ENCODE measurements at regions not wholly inside any gene's neighbourhood (a gene's known extent, or its start where the extent isn't known, plus 50 kb on each side); places are given as distances from the start of the nearest gene placed in this dataset.

DNA sequence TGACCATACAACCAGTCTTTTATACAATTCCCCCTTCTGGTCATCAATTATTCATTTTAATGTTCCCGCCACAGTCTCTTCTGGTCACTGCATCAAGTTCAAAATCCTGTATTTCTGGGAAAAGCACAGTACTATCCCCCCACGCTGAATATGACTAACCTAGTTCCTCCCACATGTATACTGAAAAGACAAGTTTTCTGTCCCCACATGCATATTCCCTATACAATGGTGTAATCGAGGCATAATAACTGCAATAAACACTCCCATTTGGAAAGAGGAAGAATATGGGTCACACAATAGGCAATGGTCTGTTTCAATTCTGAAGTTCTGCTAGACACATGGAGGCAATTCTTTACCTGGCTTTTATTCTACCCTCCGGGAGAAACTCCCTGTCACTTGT lies 344.9 kb downstream of the EFNA5 start:
- no peak for DNase-seq

DNA sequence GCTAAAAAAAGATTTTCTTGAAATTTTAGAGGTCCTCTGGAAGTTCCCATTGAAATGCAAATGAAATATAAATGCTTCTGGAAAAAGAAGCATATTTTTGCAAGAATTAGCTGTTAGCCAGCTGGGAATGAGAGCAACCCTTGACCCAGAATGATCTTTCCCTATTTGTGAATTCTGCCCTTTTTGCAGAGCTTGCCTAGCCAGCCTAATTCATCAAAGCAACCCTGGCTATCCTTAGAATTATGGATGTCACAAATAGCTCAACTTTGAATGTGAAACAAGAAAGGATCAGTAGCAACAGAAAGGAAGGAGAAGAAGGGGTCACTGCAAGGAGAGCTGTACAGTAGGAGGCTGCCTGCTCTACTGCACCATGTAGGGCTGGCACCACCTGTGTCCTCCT lies 345.9 kb downstream of the EFNA5 start:
- DNase-seq: no peak

DNA sequence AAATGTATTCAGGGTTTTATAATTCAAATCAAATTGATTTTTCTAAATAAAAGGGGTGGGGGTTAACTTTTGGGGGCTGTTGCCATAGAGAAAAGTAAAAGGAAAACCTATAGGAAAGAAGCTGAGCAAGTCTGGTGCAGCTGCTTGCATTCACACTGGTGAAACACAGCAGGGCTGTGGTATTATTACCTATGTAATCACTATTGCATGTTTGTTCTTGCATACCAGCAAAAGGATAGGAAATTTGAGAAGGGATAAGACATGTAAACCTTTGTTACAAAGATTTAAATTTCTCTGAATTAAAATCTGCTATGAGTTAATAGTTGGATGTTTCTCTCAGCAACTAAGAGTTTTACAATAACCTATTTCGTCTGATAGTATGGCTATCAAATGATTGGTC lies 346.7 kb downstream of the EFNA5 start:
- DNase-seq: no peak

DNA sequence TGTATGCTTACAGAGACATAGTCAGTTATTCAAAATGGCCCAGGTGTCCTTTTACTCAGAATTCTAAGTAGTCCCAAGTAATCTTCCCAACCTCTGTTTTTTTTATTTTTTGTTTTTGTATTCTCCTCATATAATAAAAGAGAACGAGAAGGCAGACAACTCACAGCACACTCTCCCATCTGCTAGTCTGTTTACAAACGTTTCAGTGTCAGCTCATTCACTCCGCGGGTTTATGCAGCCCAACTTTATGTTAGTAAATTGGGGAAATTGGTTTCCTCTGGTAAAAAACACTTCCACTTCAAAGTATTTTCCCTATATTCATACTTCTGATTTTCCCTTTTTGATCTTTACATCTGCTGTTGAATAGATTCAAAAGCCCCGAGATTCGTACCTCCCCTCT lies 347.2 kb downstream of the EFNA5 start:
- DNase-seq: no peak

DNA sequence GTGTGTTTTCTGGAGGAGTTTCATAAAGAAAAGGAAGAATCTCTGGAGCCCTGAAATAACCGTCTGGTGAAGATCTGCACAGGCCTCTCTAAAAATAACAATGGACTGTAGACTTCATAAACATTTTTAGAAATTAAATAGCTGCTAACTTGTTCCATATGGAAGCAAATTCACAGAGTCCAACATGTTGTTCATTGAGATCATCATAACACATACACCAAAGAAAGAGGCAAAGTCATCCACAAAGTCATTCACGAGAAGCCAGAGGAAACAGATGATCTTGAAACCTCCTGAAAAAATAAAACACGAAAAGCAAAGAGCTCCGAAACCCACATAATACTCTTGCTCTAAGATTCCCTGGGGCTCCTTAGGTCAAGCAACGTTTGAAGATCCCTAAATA lies 347.8 kb downstream of the EFNA5 start:
- DNase-seq: no peak

DNA sequence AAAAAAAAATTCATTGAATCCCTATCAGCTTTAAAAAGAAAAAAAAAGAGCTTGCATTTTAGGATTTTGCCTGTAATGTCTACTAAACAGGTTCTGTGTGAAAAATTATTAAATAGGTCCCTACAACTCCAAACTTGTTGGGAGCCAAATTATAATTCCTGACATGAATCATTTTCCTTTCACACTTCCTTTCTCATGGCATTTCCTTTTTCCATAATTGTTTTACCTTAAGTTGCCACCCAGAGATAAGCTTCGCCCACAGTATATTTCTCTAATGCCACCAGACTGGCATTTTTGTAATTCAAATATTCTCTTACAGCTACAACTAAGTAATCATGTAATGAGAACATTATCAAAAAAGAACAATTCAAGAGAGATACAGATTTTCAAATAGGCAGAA lies 348.8 kb downstream of the EFNA5 start:
- DNase-seq: no peak

DNA sequence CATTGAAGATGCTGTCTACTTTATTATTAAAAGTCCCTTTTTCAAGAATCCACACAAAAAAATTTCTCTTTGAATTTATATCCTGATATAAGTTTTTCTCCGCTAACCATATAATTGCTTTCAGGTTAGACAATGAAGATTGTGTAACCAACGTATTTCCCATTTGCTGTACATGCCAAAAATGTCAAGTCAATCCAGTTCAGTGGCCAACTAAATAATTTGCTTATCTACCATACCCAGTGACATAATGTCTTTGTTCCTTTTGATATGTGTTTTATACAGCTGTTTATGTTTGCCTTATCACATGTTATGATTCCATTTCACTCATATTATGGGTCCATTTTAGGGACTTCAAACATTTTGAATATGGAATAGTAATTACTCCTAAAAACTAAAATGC lies 349.9 kb downstream of the EFNA5 start:
- DNase-seq: no peak

DNA sequence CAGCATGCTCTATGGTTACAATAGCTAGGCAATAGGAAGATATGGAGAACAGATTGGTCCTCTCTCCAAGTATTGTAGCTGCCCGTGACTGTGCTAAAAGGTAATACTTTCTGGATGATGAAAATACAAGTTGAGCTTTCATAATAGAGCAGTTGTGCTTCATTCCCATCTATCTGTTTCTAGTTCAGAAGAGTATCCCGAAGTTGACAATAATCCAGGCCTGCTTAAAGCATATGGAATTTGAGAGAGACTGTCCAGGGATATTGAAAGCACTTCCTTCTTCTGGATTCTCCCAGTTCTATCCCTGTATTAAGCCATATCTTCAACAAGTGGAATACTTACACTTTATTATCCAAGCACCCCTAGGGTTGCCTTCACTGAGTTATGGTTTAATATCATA lies 350.4 kb downstream of the EFNA5 start:
- no peak for DNase-seq

DNA sequence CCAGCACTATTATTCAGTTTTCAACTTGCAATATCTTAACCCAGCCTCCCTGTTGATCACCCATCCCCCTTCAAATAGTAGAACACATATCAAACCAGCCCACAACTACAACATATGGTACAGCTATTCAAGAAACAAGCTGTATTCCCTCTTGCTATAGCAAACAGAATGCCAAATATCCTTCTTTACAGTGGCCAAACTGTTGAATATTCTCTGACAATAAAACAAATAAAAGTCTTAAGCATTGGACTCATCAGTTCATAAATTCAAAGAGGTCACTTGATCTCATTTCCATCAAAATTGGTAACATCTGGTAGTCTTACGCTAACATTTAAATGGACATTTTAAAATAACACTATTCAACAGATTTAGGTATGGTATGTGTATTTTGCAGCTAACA lies 350.8 kb downstream of the EFNA5 start:
- no peak for DNase-seq

DNA sequence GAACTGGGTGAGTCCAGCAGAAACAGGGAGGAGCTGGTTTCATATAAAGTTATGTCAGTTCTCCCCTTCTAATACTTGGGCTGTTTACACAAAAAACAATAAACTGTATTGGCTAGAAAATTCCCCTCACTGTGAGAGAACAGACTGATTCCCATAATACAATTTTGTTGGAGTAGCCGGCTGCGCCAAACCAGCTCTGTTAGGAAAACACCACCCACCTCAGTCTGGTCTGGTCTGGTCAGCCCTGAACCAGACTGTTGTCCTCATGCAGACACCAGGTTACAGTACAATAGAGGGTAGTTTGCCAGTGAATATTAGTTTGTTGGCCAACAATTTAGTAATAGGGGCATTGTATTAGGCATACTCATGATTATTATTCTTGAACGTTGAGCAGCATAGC lies 356.4 kb downstream of the EFNA5 start:
- no peak for DNase-seq

DNA sequence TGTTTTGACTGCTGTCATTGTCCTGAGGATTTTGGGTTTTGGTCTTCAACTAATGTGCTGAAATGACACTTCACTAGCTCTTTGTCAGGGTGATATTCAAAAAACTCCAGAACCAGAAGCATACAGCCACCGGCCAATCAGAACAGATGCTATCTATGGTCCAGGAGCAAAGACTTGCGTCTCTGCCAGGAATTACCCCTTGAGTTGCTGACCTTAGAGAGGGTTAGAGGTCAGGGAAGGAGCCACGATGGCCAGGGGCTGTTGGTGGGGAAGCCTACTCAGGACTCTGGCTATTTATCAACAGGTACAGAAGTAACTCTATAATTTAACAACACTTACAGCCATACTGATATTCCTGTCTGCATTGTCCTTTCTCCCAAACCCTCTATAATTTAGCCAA lies 356.8 kb downstream of the EFNA5 start:
- no peak for DNase-seq

DNA sequence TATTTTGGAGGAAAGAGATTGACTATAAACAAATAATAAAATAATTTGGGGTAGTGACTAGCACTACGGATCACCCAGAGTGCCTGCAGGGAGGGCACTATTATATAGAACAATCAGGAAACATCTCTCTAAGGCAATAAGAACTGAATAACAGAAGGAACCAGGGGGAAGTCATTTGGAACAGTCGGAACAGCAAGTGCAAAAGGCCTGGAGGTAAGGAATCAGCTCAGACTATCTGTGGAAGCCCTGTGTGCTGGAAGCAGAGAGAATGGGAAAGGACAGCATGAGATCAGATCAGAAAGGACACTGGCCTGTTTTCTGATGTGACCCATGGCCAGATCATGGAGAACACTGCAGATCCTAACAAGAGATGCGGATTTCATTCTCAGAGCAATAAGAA lies 357.6 kb downstream of the EFNA5 start:
- DNase-seq: no peak

DNA sequence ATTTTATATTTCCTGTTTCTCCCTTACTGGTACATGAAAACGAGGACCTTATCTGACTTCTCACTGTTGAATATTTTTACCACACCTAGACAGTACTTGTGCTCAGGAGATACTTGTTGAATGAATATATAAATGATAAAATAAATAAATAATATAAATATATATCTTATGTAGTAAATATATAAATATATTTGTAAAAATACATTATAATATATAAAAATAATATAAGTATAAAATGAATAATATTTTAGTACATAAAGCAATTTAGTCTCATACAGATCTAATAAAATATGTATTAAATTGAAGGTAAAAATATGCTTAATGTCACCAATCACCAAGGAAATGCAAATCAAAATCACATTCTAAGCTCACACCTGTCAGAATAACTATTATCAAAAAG lies 360.6 kb downstream of the EFNA5 start:
- DNase-seq: no peak

DNA sequence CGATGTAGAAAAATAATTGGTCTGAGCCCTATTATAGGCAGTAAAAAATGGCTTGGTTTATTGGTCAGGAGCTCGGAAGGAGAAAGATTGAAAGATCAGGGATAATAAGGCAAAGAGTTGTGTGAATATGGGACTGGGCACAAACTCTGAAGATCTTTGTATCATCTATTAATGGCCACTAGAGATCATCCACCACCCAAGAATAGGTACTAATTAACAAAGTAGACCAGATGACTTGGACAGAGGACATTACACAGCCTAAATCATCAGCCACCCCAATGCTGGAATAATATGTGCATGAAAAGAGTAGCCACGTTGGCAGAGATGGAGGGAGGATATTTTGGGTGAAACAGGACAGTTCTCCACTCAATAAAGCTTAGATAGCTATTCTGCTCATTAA lies 364.1 kb downstream of the EFNA5 start:
- no peak for DNase-seq

DNA sequence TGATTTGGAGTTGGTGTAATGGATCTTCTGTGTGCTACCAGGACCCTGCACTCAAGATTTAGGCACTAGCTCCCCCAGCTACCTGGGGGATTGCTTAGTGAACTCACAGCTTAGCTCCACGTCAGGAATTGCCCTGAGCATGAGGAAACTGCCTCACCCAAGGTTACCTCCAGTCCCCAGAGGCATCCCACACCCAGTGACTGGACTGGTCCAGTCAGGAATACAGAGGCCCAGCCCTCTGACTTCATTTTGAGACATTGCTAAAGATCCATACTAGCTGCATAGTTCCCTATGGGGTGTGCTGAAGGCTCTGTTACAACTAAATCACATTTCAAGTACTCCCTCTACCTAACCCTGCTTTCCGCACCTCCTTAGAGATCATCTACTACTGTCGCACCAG lies 364.7 kb downstream of the EFNA5 start:
- DNase-seq: no peak

DNA sequence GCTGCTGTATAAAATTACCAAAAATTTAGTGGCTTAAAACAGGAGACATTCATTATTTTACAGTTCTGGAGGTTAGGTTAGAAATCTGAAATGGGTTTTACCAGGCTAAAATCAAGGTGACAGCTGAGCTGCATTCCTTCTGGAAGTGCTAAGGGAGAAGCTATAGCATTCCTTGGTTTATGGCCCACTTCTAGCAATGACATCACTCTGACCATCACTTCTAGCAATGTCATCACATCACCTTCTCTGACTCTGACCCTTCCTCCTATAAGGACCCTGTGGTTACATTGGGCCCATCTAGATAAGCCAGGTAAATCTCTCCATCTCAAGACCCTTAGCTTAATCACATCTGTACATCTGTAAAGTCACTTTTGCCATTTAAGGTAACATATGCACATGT lies 366.1 kb downstream of the EFNA5 start:
- DNase-seq: no peak

DNA sequence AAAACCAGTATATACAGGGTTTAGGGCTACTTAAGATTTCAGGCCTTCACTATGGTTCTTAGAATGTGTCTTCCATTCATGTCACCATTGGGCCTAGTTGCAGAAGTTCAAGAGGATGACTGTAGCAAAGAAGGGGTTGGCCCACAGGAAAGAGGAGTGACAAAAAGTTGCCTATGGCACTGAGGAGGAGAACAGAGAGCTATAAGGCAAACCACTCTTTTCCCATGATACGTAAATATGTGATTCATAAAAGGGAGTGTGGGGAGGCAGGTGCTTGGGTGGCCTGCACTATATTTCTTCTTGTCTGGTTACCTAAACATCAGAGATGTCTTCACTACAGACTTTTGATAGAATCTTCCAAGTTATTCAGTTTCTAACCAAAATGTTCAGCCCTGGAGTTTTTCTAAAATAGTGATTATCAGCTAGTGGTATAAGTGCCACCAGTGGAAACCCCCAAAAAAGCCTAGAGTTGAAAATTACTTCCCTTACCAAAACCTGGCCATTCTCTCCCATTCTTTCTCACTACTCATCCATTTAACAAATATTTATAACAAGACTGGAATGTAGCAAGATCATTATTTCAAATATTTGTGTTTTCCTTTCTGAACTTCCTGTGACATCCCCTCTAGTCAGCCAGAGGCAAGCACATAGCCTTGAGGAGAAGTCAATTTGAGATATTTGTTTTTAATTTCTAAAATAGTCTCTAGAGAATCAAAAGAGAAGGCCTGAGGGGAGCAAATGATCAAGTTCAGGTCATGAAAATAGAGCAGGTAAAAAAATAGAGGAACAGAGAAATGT lies 367.4 kb downstream of the EFNA5 start:
- DNase-seq: no peak

DNA sequence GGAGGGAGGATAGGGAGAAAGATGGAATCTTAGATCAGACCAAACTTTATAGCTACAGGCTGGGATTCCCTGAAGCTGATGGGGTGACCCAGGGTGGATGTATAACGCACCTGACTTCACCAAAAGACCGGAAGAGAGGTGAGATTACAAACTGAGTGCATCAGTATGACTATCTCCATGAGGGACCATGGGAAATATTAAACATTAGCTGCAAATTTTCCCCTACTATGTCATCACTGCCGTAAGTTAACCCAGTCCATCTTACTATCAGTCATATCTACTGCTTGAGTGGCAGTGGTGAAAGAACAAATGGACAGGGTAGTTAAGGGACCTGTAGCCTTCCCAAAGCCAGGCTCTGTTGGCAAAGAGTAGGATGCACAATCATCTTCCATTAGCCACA lies 368.3 kb downstream of the EFNA5 start:
- DNase-seq: no peak

DNA sequence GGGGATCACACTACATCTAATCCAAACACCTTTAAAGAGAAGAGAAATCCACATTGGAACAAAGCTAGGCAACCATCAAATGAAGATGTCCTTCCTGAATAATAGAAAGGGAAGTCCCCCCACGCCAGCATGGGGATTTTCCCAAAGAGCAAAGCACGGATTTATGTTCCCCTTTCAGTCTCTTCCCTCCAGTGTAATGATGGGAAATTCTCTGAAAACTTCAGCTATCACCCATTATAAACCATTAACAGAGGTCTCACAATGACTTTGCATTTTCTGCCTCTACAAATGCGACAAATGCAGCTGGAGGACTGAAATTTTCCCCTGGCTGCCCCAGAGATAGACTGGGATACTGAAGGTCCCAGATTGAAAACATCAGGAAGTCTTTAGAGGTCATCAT lies 368.7 kb downstream of the EFNA5 start:
- DNase-seq: no peak

DNA sequence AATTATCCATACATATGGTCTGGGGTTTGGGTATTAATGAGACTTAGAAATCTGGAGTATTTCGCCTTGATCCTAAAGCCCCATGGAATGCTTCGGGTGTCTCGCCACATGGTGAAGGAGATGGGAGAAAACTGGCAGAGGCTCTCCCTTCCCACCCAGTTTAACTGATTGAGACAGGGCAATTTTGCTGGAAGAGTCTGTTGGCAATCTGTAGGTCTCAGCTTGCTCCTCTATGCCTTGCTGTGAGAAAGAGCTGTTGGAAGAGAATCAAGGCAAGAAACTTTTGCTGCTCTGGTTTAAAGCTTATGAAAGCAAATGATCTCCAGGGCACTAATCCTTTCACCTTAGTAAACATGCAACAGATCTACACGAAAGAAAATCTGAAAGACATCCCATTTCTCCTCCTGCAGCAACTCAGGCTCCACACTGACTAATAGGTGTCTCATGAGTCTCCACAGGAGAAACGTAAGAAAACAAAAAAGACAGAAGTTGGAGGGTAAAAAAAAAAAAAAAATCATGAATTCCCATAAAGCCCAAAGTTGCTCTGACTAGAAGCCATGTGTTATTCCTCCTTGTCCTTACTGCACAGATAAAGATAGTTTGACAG lies 369.9 kb downstream of the EFNA5 start:
- DNase-seq: no peak

DNA sequence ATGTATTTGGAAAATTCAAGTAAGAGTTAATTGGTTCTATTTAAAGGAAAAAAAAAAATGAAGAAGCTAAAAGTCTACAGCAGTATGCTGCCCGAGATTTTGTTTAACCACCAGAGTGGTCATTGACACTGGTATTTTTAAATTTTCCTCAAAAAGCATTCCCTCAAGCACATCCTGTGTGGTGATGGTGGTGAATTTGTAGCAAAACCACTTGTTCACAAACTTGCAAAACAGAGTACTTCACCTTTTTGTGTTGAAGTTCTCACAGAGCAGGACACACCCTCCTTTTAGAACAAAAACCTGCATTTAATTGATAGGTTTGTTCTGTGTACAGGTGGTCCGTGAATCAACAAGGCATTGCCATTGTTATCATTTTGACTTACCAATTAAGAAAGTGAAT lies 374.2 kb downstream of the EFNA5 start:
- no peak for DNase-seq

DNA sequence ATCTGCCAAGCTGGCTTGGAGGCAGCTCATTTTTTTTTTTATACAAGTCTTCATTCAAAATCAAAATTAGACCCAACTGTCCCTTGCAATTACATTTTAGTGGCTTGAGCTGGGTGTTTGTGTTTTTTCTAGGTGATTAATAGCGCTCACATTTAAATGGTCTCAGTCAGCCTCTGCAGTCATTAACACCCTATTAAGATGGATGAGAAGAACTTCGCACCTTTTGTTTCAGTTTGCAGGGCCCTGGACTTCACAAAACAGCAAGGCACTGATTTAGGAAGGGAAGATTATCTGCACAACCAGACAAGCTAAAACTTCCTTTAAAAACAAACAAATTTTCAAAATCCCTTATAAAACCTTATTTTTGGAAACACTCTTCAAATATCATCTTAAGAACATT lies 374.8 kb downstream of the EFNA5 start:
- DNase-seq: no peak

DNA sequence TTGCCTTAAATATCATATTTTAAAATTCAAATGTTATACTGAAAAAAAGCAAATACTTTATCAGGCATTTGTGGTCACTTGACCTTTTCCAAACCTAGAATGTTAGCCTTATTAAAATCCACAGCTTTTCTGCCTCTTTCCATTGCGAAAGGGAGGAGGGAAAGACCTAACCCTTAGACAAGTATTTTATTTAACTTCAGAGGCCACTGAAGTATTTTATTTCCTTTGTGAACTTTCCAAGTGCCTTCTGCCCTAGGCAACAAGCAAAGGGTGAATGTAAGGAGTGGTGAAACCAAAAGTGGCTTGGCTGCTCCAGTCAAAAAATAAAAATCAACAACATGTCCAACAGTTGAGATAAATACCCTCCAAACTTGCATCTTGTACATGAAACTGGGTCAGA lies 376.1 kb downstream of the EFNA5 start:
- no peak for DNase-seq

DNA sequence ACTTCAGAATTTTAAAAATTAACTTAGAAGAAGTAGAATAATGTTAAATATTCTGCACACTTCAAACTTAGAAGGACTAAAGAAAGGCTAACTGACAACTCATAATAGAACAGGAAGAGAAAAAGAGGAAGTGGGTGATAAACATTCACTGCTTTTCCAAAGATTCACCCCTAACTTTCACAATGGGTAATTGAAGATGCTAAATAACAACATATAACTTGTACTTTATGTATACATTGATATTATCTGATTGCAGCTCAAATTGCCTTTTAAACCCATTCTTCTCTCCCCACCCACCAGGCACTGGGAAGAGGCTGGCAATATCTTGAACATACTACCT lies 376.6 kb downstream of the EFNA5 start:
- DNase-seq: no peak

DNA sequence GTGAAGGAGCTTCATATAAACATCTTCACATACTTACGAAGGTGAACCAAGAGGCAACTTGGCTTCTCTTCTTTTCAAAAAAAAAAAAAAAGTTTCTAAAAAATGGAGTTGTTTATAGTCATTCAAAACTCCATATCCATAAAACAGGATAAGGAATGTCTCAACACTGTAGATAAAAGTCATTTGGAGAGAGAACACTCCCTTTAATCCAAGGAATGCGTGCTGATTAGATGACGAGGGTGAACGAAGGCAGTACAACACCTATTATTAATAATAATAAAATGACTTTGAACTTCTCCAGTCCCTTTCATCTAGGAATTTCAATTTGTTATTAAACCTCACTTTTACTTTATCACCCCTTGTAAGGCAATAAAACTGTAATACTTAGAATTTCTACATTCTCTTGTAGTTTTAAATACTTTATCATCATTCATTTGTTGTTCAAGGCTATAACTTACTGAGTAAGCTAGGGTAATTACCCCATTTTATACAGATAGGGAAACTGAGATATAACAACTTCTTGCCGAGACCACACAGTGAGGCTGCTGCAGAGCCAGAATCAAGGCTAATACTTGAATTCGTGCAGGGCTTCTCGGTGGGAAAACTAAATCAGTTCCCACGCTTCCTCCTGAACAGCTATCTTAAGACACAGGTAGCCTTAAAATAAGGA lies 377.1 kb downstream of the EFNA5 start:
- no peak for DNase-seq

All from DMS53 (cell line).